Neuronal stem cell (in vitro differentiated cells): ENCODE measurements at regions not wholly inside any gene's neighbourhood (a gene's known extent, or its start where the extent isn't known, plus 50 kb on each side); places are given as distances from the start of the nearest gene placed in this dataset.

Experiments
- DNase-seq: peaks from one replicate; pipeline ENCODE4 v3.0.0-alpha.2; 2013; ENCODE audit warnings: low spot score
- H2AFZ ChIP-seq: one replicate; pipeline ENCODE4 v1.6.1; 2013; ENCODE audit warnings: mild to moderate bottlenecking, low read length, inconsistent platforms
- H2AK5ac ChIP-seq: 2 replicates; pipeline ENCODE4 v1.6.1; 2013; ENCODE audit warnings: low read depth, mild to moderate bottlenecking, inconsistent platforms, low read length, moderate library complexity, mixed read lengths
- H2BK120ac ChIP-seq: 2 replicates; pipeline ENCODE4 v1.6.1; 2013; ENCODE audit warnings: low read depth, mild to moderate bottlenecking, inconsistent platforms, low read length, moderate library complexity, mixed read lengths
- H2BK12ac ChIP-seq: one replicate; pipeline ENCODE4 v1.6.1; 2013; ENCODE audit warnings: low read length, inconsistent platforms
- H2BK15ac ChIP-seq: 2 replicates; pipeline ENCODE4 v1.6.1; 2013; ENCODE audit warnings: mild to moderate bottlenecking, low read length, inconsistent platforms, mixed read lengths
- H2BK5ac ChIP-seq: one replicate; pipeline ENCODE4 v1.6.1; 2013; ENCODE audit warnings: inconsistent platforms, mild to moderate bottlenecking, low read length, moderate library complexity
- H3K14ac ChIP-seq: one replicate; pipeline ENCODE4 v1.6.1; 2013; ENCODE audit warnings: low read length, inconsistent platforms
- H3K18ac ChIP-seq: 2 replicates; pipeline ENCODE4 v1.6.1; 2013; ENCODE audit warnings: low read length, inconsistent platforms
- H3K23ac ChIP-seq: 2 replicates; pipeline ENCODE4 v1.6.1; 2013; ENCODE audit warnings: low read depth, mild to moderate bottlenecking, mixed read lengths, low read length, inconsistent platforms; ENCODE audit not compliant: poor library complexity
- H3K27ac ChIP-seq: replicated peaks from 3 replicates; pipeline ENCODE4 v1.5.1; 2013; ENCODE audit warnings: low read length, inconsistent platforms
- H3K27me3 ChIP-seq, 3 experiments: 2 replicates each; pipeline ENCODE4 v1.6.1; 2013; ENCODE audit warnings: low read length in 3 of 3, mild to moderate bottlenecking in 2 of 3, inconsistent platforms in 1 of 3, low read depth in 1 of 3, mixed read lengths in 1 of 3, moderate library complexity in 1 of 3; ENCODE audit not compliant: control insufficient read depth in 3 of 3, insufficient read depth in 3 of 3
- H3K36me3 ChIP-seq, 2 donors: replicated peaks in 1 of 2; 2 replicates each; pipeline ENCODE4 v1.6.1; 2013; ENCODE audit warnings: low read length in 2 of 2; ENCODE audit not compliant: control insufficient read depth in 2 of 2, insufficient read depth in 2 of 2
- H3K4ac ChIP-seq: 2 replicates; pipeline ENCODE4 v1.6.1; 2013; ENCODE audit warnings: inconsistent platforms, mild to moderate bottlenecking, low read length, moderate library complexity
- H3K4me1 ChIP-seq, 2 donors: 1 replicate in 1 of 2; 2 replicates in 1 of 2; pipeline ENCODE4 v1.6.1; 2013; ENCODE audit warnings: low read length in 2 of 2, low read depth in 1 of 2; ENCODE audit not compliant: control insufficient read depth in 2 of 2, insufficient read depth in 1 of 2
- H3K4me2 ChIP-seq: one replicate; pipeline ENCODE4 v1.6.1; 2013; ENCODE audit warnings: mild to moderate bottlenecking, low read length, inconsistent platforms; ENCODE audit not compliant: insufficient read depth, poor library complexity, severe bottlenecking
- H3K4me3 ChIP-seq, 2 donors: 2 replicates each; pipeline ENCODE4 v1.5.1; 2013; ENCODE audit warnings: low read length in 2 of 2, mild to moderate bottlenecking in 2 of 2, inconsistent platforms in 1 of 2, moderate library complexity in 1 of 2
- H3K79me1 ChIP-seq: one replicate; pipeline ENCODE4 v1.6.1; 2013; ENCODE audit warnings: low read depth, mild to moderate bottlenecking, inconsistent platforms, low read length, moderate library complexity
- H3K9ac ChIP-seq: one replicate; pipeline ENCODE4 v1.6.1; 2013; ENCODE audit warnings: mild to moderate bottlenecking, low read depth, low read length, inconsistent platforms; ENCODE audit not compliant: poor library complexity
- H3K9me3 ChIP-seq, 2 donors: replicated peaks in 1 of 2; 2 replicates each; pipeline versions ENCODE3 to v1.6.1; 2013; ENCODE audit warnings: low read length in 2 of 2, mild to moderate bottlenecking in 2 of 2, inconsistent platforms in 1 of 2, low read depth in 1 of 2, mixed read lengths in 1 of 2, moderate library complexity in 1 of 2; ENCODE audit not compliant: control insufficient read depth in 2 of 2, insufficient read depth in 1 of 2
- H4K8ac ChIP-seq: one replicate; pipeline ENCODE4 v1.6.1; 2013; ENCODE audit warnings: low read depth, mild to moderate bottlenecking, inconsistent platforms, low read length, moderate library complexity
- H4K91ac ChIP-seq: one replicate; pipeline ENCODE4 v1.6.1; 2013; ENCODE audit warnings: low read length, low read depth, mild to moderate bottlenecking, inconsistent platforms; ENCODE audit not compliant: poor library complexity
- WGBS, 2 donors: extraction: QIAGEN DNeasy Blood & Tissue Kit; methylation state at CpG; one replicate each; pipeline ENCODE4 v1.1.7; 2013; ENCODE audit warnings: missing lambda C conversion rate in 2 of 2, mixed read lengths in 1 of 2; ENCODE audit not compliant: insufficient read length in 2 of 2, insufficient replicate concordance in 1 of 2; ENCODE audit errors: extremely low coverage in 2 of 2; 5-methylcytosine and 5-hydroxymethylcytosine counted together

GRCh38 chr7:123393623-123394022, 140.8 kb downstream of the IQUB start:
- Histone ChIP-seq H3K4me2 (no peak overlapping the region), H3K79me1 (no peaks in the 10 kb centered on the region), H2BK120ac (no peak overlapping the region), H3K36me3 (no peaks in the 10 kb centered on the region), H3K14ac (no peak overlapping the region), H4K91ac (no peak overlapping the region), H2AFZ (peak overlapping the region; percentile 23), H3K4ac (no peak overlapping the region), H4K8ac (no peak overlapping the region), H3K27me3 (no peaks in the 10 kb centered on the region), H2AK5ac (no peak overlapping the region), H3K4me3 (no peak overlapping the region), H3K9ac (no peak overlapping the region), H3K18ac (no peak overlapping the region), H3K9me3 (no peaks in the 10 kb centered on the region), H2BK5ac (no peak overlapping the region), H3K4me1 (no peaks in the 10 kb centered on the region), H3K23ac (no peak overlapping the region), H3K27ac (no peak overlapping the region), H2BK12ac (no peak overlapping the region), H2BK15ac (no peak overlapping the region)
- WGBS, 2 donors: no CpG with 5 or more reads among the region's 6 CpGs
- DNase-seq: no peak

- no peak overlapping the region for H3K23ac ChIP-seq
- no peak overlapping the region for H3K4ac ChIP-seq
- H2AFZ ChIP-seq: no peak overlapping the region
- H2BK12ac ChIP-seq: no peak overlapping the region
- H3K4me2 ChIP-seq: no peak overlapping the region
- peaks cover 0 to 2% of the 10 kb centered on the region in 2 donors for H3K4me1 ChIP-seq
- no peak overlapping the region for H3K4me3 ChIP-seq
- H3K27ac ChIP-seq: no peak overlapping the region
- H3K9ac ChIP-seq: no peak overlapping the region
- no peak overlapping the region for H3K14ac ChIP-seq
- no peak overlapping the region for H4K8ac ChIP-seq
- H3K79me1 ChIP-seq: no peaks in the 10 kb centered on the region
- H2BK5ac ChIP-seq: no peak overlapping the region
- H3K27me3 ChIP-seq: no peaks in the 10 kb centered on the region
- no CpG with 5 or more reads among the region's 1 CpG for whole genome bisulfite sequencing, 2 donors
- DNase-seq: no peak
- H2BK120ac ChIP-seq: no peak overlapping the region
- H4K91ac ChIP-seq: no peak overlapping the region
- H2AK5ac ChIP-seq: no peak overlapping the region
- no peaks in the 10 kb centered on the region for H3K36me3 ChIP-seq
- H3K18ac ChIP-seq: no peak overlapping the region
- no peak overlapping the region for H2BK15ac ChIP-seq
- H3K9me3 ChIP-seq: peaks cover 0 to 1% of the 10 kb centered on the region in 2 donors
Observed at GRCh38 chr7:123372368-123372767, 162.0 kb downstream of the IQUB start.

GRCh38 chr7:123367484-123368122, 166.8 kb downstream of the IQUB start:
- Histone ChIP-seq H4K91ac (no peak overlapping the region), H2BK120ac (no peak overlapping the region), H2BK5ac (no peak overlapping the region), H3K9me3 (peaks cover 0 to 1% of the 10 kb centered on the region in 2 donors), H3K18ac (no peak overlapping the region), H3K9ac (no peak overlapping the region), H3K4ac (no peak overlapping the region), H2AFZ (no peak overlapping the region), H4K8ac (no peak overlapping the region), H3K36me3 (no peaks in the 10 kb centered on the region), H3K4me3 (no peak overlapping the region), H3K79me1 (no peaks in the 10 kb centered on the region), H2AK5ac (no peak overlapping the region), H2BK15ac (no peak overlapping the region), H3K4me2 (no peak overlapping the region), H3K27ac (no peak overlapping the region), H3K4me1 (no peaks in the 10 kb centered on the region), H2BK12ac (no peak overlapping the region), H3K23ac (no peak overlapping the region), H3K14ac (no peak overlapping the region), H3K27me3 (no peaks in the 10 kb centered on the region)
- DNase-seq: no peak
- WGBS, 2 donors: no CpG with 5 or more reads among the region's 5 CpGs

- WGBS, 2 donors: no CpG with 5 or more reads among the region's 4 CpGs
- Histone ChIP-seq H3K23ac (no peak overlapping the region), H2AK5ac (no peak overlapping the region)
Observed at GRCh38 chr7:123367031-123367430, 167.3 kb upstream of the SLC13A1 start.

More at GRCh38 chr7:123367031-123367430, 167.3 kb upstream of the SLC13A1 start:
- no peak overlapping the region for H3K4me3 ChIP-seq
- no peak overlapping the region for H2BK120ac ChIP-seq
- H3K4me1 ChIP-seq: no peaks in the 10 kb centered on the region
- no peak overlapping the region for H2AFZ ChIP-seq
- H3K27ac ChIP-seq: no peak overlapping the region
- no peak for DNase-seq
- no peaks in the 10 kb centered on the region for H3K36me3 ChIP-seq
- no peak overlapping the region for H2BK12ac ChIP-seq
- H4K91ac ChIP-seq: no peak overlapping the region
- H3K14ac ChIP-seq: no peak overlapping the region
- H3K9ac ChIP-seq: no peak overlapping the region
- H4K8ac ChIP-seq: no peak overlapping the region
- H2BK5ac ChIP-seq: no peak overlapping the region
- H3K9me3 ChIP-seq: peaks cover 0 to 1% of the 10 kb centered on the region in 2 donors
- no peak overlapping the region for H3K18ac ChIP-seq
- no peaks in the 10 kb centered on the region for H3K79me1 ChIP-seq
- no peak overlapping the region for H3K4ac ChIP-seq
- H3K27me3 ChIP-seq: no peaks in the 10 kb centered on the region
- no peak overlapping the region for H3K4me2 ChIP-seq
- H2BK15ac ChIP-seq: no peak overlapping the region
